ENCODE measurements at regions not wholly inside any gene's neighbourhood (a gene's known extent, or its start where the extent isn't known, plus 50 kb on each side); places are given as distances from the start of the nearest gene placed in this dataset.

DNA sequence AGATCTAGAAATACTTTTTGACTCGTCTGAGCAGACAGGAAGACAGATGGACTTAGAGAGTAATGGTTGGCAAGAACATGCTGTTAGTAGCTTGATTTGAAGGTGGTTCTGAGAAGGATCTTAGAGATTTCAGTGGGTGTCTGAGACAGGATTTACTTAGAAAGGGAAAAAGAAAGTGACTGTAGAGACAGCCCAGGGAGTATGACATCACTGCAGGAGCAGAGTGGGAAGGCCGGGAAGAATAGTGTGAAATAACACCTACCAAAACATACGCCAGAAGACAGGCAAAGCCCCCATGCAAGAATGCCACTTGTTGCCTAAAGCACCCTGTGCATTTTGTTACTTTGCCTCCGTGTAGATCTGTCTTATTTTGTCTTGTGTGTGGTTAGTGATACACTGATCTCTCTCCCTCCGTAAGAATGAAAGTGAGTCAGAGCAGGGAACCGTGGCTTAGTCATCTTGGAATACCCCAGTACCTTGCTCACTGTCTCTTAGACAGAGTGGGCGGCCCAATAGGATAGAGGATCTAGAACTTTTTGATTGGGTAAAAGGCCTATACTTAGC lies 161.3 kb upstream of the IFNG-AS1 start:
- TF ChIP-seq KDM1A (IDR thresholded peaks at IDR 0.05; ENCODE audit: low read depth) = no peak
- no peak for TF ChIP-seq RAD21 (conservative IDR thresholded peaks at IDR 0.05 in 1 of 2, IDR thresholded peaks at IDR 0.05 in 1 of 2)
- TF ChIP-seq POLR2A (IDR thresholded peaks at IDR 0.05; ENCODE audit: low read length) = no peak
- TF ChIP-seq, protein P1, sequence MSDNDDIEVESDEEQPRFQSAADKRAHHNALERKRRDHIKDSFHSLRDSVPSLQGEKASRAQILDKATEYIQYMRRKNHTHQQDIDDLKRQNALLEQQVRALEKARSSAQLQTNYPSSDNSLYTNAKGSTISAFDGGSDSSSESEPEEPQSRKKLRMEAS (IDR thresholded peaks at IDR 0.05) = no peak; the same call in 1 of the 2 replicates
- TF ChIP-seq, protein P2, sequence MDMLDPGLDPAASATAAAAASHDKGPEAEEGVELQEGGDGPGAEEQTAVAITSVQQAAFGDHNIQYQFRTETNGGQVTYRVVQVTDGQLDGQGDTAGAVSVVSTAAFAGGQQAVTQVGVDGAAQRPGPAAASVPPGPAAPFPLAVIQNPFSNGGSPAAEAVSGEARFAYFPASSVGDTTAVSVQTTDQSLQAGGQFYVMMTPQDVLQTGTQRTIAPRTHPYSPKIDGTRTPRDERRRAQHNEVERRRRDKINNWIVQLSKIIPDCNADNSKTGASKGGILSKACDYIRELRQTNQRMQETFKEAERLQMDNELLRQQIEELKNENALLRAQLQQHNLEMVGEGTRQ (IDR thresholded peaks at IDR 0.05) = no peak
- TF ChIP-seq, protein P3, sequence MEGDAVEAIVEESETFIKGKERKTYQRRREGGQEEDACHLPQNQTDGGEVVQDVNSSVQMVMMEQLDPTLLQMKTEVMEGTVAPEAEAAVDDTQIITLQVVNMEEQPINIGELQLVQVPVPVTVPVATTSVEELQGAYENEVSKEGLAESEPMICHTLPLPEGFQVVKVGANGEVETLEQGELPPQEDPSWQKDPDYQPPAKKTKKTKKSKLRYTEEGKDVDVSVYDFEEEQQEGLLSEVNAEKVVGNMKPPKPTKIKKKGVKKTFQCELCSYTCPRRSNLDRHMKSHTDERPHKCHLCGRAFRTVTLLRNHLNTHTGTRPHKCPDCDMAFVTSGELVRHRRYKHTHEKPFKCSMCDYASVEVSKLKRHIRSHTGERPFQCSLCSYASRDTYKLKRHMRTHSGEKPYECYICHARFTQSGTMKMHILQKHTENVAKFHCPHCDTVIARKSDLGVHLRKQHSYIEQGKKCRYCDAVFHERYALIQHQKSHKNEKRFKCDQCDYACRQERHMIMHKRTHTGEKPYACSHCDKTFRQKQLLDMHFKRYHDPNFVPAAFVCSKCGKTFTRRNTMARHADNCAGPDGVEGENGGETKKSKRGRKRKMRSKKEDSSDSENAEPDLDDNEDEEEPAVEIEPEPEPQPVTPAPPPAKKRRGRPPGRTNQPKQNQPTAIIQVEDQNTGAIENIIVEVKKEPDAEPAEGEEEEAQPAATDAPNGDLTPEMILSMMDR (IDR thresholded peaks at IDR 0.05) = no peak
- no peak for TF ChIP-seq SREBF2 (IDR thresholded peaks at IDR 0.05)
- no peak for TF ChIP-seq RCOR1 (IDR thresholded peaks at IDR 0.05; ENCODE audit: low read depth, low read length)
- no peak for TF ChIP-seq FOSB (CRISPR knock-in tag; IDR thresholded peaks at IDR 0.05)
- TF ChIP-seq JUN (IDR thresholded peaks at IDR 0.05) = no peak

Measured in A549 (cell line).